IMR-90 (cell line): ENCODE measurements at regions not wholly inside any gene's neighbourhood (a gene's known extent, or its start where the extent isn't known, plus 50 kb on each side); places are given as distances from the start of the nearest gene placed in this dataset.

ENCODE experiments used
- ATAC-seq: fragments of 200-7000 bp; cut with Tn5 transposase; 2 replicates; pipeline ENCODE4 v1.9.1; 2020; ENCODE audit warnings: low read depth, mild to moderate bottlenecking, moderate library complexity
- BruUV-seq: library from RNA; stranded (reverse); fragments of 400-500 nt; replicated peaks from 2 replicates; lab custom pipeline; 2021; lab: Mats Ljungman, UMichigan
- CTCF ChIA-PET: fragments of 300-600 bp; formaldehyde crosslinking; extraction: SDS; loops from one replicate; lab custom pipeline; 2021; ENCODE audit warnings: antibody characterized with exemption; lab: Yijun Ruan, JAX
- POLR2A ChIA-PET: fragments of 300-600 bp; sonication (Branson Sonifier 250); formaldehyde crosslinking; loops from one replicate; lab custom pipeline; 2022; ENCODE audit warnings: antibody characterized with exemption; ENCODE audit not compliant: unreplicated experiment; lab: Charles Lee
- DNase-seq: peaks from one replicate; pipeline ENCODE4 v3.0.0; 2013
- H2AFZ ChIP-seq: replicated peaks from 2 replicates; pipeline ENCODE3; 2013; ENCODE audit warnings: low read length, mild to moderate bottlenecking; ENCODE audit not compliant: poor library complexity
- H2AK5ac ChIP-seq: 2 replicates; pipeline ENCODE4 v1.6.1; 2013; ENCODE audit warnings: low read depth, low read length, inconsistent platforms
- H2AK9ac ChIP-seq: replicated peaks from 2 replicates; pipeline ENCODE3; 2013; ENCODE audit warnings: mild to moderate bottlenecking, low read depth, low read length, moderate library complexity; ENCODE audit not compliant: poor library complexity
- H2BK120ac ChIP-seq: 2 replicates; pipeline ENCODE4 v1.6.1; 2013; ENCODE audit warnings: low read depth, low read length, inconsistent platforms
- H2BK15ac ChIP-seq: 3 replicates; pipeline ENCODE4 v1.6.1; 2013; ENCODE audit warnings: low read depth, low read length, inconsistent platforms
- H2BK20ac ChIP-seq: 2 replicates; pipeline ENCODE4 v1.6.1; 2013; ENCODE audit warnings: low read depth, mild to moderate bottlenecking, inconsistent platforms, low read length, moderate library complexity
- H2BK5ac ChIP-seq: 2 replicates; pipeline ENCODE4 v1.6.1; 2013; ENCODE audit warnings: mild to moderate bottlenecking, low read depth, low read length, inconsistent platforms; ENCODE audit not compliant: poor library complexity, severe bottlenecking
- H3K14ac ChIP-seq: replicated peaks from 2 replicates; pipeline ENCODE4 v1.6.1; 2013; ENCODE audit warnings: low read depth, low read length, inconsistent platforms
- H3K18ac ChIP-seq: 2 replicates; pipeline ENCODE4 v1.6.1; 2013; ENCODE audit warnings: low read depth, low read length, control low read depth
- H3K23ac ChIP-seq: 2 replicates; pipeline ENCODE4 v1.6.1; 2013; ENCODE audit warnings: low read depth, low read length, inconsistent platforms
- H3K27ac ChIP-seq: 2 replicates; pipeline ENCODE4 v1.5.1; 2013; ENCODE audit warnings: mild to moderate bottlenecking, control low read depth, low read length; ENCODE audit not compliant: insufficient read depth
- H3K27me3 ChIP-seq: 2 replicates; pipeline ENCODE4 v1.6.1; 2013; ENCODE audit warnings: low read length; ENCODE audit not compliant: control insufficient read depth, insufficient read depth
- H3K36me3 ChIP-seq: 2 replicates; pipeline ENCODE4 v1.6.1; 2013; ENCODE audit warnings: low read length, mixed read lengths; ENCODE audit not compliant: control insufficient read depth, insufficient read depth
- H3K4ac ChIP-seq: 2 replicates; pipeline ENCODE4 v1.6.1; 2013; ENCODE audit warnings: low read depth, low read length, inconsistent platforms
- H3K4me1 ChIP-seq: 2 replicates; pipeline ENCODE4 v1.6.1; 2013; ENCODE audit warnings: low read length, mixed read lengths; ENCODE audit not compliant: control insufficient read depth, insufficient read depth
- H3K4me2 ChIP-seq: 2 replicates; pipeline ENCODE4 v1.6.1; 2013; ENCODE audit warnings: low read depth, mild to moderate bottlenecking, control low read depth, low read length, moderate library complexity
- H3K4me3 ChIP-seq: 2 replicates; pipeline ENCODE4 v1.5.1; 2013; ENCODE audit warnings: low read depth, mild to moderate bottlenecking, control low read depth, low read length, moderate library complexity; ENCODE audit not compliant: insufficient read depth
- H3K56ac ChIP-seq: 2 replicates; pipeline ENCODE4 v1.6.1; 2013; ENCODE audit warnings: low read length, inconsistent platforms; ENCODE audit not compliant: insufficient read depth; ENCODE audit errors: extremely low read depth
- H3K79me1 ChIP-seq, 2 experiments: 2 replicates each; pipeline ENCODE4 v1.6.1; 2013; ENCODE audit warnings: low read length in 2 of 2, inconsistent platforms in 1 of 2, low read depth in 1 of 2
- H3K9ac ChIP-seq: 2 replicates; pipeline ENCODE4 v1.6.1; 2013; ENCODE audit warnings: low read depth, low read length, control low read depth
- H3K9me1 ChIP-seq: 2 replicates; pipeline ENCODE4 v1.6.1; 2013; ENCODE audit warnings: low read length, inconsistent platforms; ENCODE audit not compliant: insufficient read depth
- H3K9me3 ChIP-seq: 2 replicates; pipeline ENCODE4 v1.6.1; 2013; ENCODE audit warnings: low read length; ENCODE audit not compliant: control insufficient read depth, insufficient read depth
- H4K20me1 ChIP-seq: 2 replicates; pipeline ENCODE4 v1.6.1; 2013; ENCODE audit warnings: low read length, inconsistent platforms; ENCODE audit not compliant: insufficient read depth
- H4K5ac ChIP-seq: 2 replicates; pipeline ENCODE4 v1.6.1; 2013; ENCODE audit warnings: mild to moderate bottlenecking, low read depth, low read length, control low read depth
- H4K8ac ChIP-seq, 2 experiments: 2 replicates each; pipeline ENCODE4 v1.6.1; 2013; ENCODE audit warnings: low read depth in 2 of 2, low read length in 2 of 2, control low read depth in 1 of 2, inconsistent platforms in 1 of 2
- H4K91ac ChIP-seq: 2 replicates; pipeline ENCODE4 v1.6.1; 2013; ENCODE audit warnings: low read depth, low read length, inconsistent platforms; ENCODE audit not compliant: insufficient read depth
- BHLHE40 ChIP-seq: fragments of 150-350 bp; IDR thresholded peaks from 2 replicates; pipeline ENCODE4 v1.6.1; 2016; ENCODE audit warnings: mild to moderate bottlenecking, low read depth, low read length
- CEBPB ChIP-seq: IDR thresholded peaks from 2 replicates; pipeline ENCODE4 v1.6.1; 2012; ENCODE audit warnings: low read depth, low read length, improper control_type of control experiment
- CHD1 ChIP-seq: IDR thresholded peaks from 2 replicates; pipeline ENCODE4 v1.6.1; 2012; ENCODE audit warnings: low read depth, low read length, improper control_type of control experiment
- ELK1 ChIP-seq: fragments of 150-350 bp; IDR thresholded peaks from 2 replicates; pipeline ENCODE4 v1.6.1; 2016; ENCODE audit warnings: low read depth, mild to moderate bottlenecking, low read length, moderate library complexity, borderline replicate concordance
- FOS ChIP-seq: fragments of 150-350 bp; IDR thresholded peaks from 2 replicates; pipeline ENCODE4 v1.6.1; 2016; ENCODE audit warnings: low read depth, low read length
- MAFK ChIP-seq: IDR thresholded peaks from 2 replicates; pipeline ENCODE4 v1.6.1; 2012; ENCODE audit warnings: low read depth, low read length, improper control_type of control experiment
- MAZ ChIP-seq: IDR thresholded peaks from 2 replicates; pipeline ENCODE4 v1.6.1; 2012; ENCODE audit warnings: low read depth, mild to moderate bottlenecking, low read length, improper control_type of control experiment, moderate library complexity, borderline replicate concordance
- MXI1 ChIP-seq: IDR thresholded peaks from 2 replicates; pipeline ENCODE4 v1.6.1; 2012; ENCODE audit warnings: low read depth, mild to moderate bottlenecking, low read length, moderate library complexity, borderline replicate concordance
- NFE2L2 ChIP-seq: fragments of 150-350 bp; IDR thresholded peaks from 2 replicates; pipeline ENCODE4 v1.6.1; 2016; ENCODE audit warnings: low read depth, mild to moderate bottlenecking, low read length
- POLR2A ChIP-seq: IDR thresholded peaks from 2 replicates; pipeline ENCODE4 v1.6.1; 2012; ENCODE audit warnings: mild to moderate bottlenecking, low read depth, low read length
- RAD21 ChIP-seq: IDR thresholded peaks from 2 replicates; pipeline ENCODE4 v1.6.1; 2012; ENCODE audit warnings: low read length, improper control_type of control experiment
- RCOR1 ChIP-seq: IDR thresholded peaks from 2 replicates; pipeline ENCODE4 v1.6.1; 2012; ENCODE audit warnings: mild to moderate bottlenecking, low read length, improper control_type of control experiment; ENCODE audit not compliant: insufficient replicate concordance
- RFX5 ChIP-seq: IDR thresholded peaks from 2 replicates; pipeline ENCODE4 v1.8.0; 2012; ENCODE audit warnings: low read depth, mild to moderate bottlenecking, low read length, moderate library complexity
- SMC3 ChIP-seq: fragments of 150-350 bp; IDR thresholded peaks from 2 replicates; pipeline ENCODE4 v1.6.1; 2016; ENCODE audit warnings: low read depth, mild to moderate bottlenecking, antibody characterized with exemption, low read length, moderate library complexity
- USF2 ChIP-seq: fragments of 150-350 bp; IDR thresholded peaks from 2 replicates; pipeline ENCODE4 v1.6.1; 2017; ENCODE audit warnings: mild to moderate bottlenecking, antibody characterized with exemption, low read length, low read depth
- WGBS, 2 experiments: methylation state at CpG; one replicate each; pipeline versions ENCODE4 v1.1.5 to v1.1.7; 2013; ENCODE audit warnings: missing lambda C conversion rate in 2 of 2; ENCODE audit not compliant: insufficient read length in 1 of 2; ENCODE audit errors: extremely low coverage in 2 of 2; 5-methylcytosine and 5-hydroxymethylcytosine counted together
- dilution Hi-C: fragments of 300-500 bp; cut with HindIII; formaldehyde crosslinking; loops from one replicate; pipeline ENCODE4 v1.14.3; 2018; ENCODE audit warnings: low sequenced_read_pairs; ENCODE audit not compliant: unreplicated experiment
- in situ Hi-C: fragments of 300-500 bp; cut with MboI; formaldehyde crosslinking; loops from 3 replicates; pipeline ENCODE4 v1.14.3; 2019; ENCODE audit warnings: low sequenced_read_pairs, inconsistent platforms, mixed read lengths
- intact Hi-C: fragments of 100-400 bp; cut with micrococcal nuclease; formaldehyde crosslinking; loops from 2 replicates; pipeline ENCODE4 v1.10.0; 2022
- TF ChIP-seq, protein P1 (sequence below): conservative IDR thresholded peaks from 2 replicates; pipeline ENCODE4 v1.5.1; 2012; ENCODE audit warnings: mild to moderate bottlenecking, low read depth, low read length, improper control_type of control experiment

- Histone ChIP-seq H4K8ac (no peak overlapping the region), H3K79me1 (no peaks in the 10 kb centered on the region), H4K5ac (no peak overlapping the region), H3K9me3 (no peaks in the 10 kb centered on the region; the same call in 1 of the 2 replicates), H4K91ac (no peak overlapping the region), H3K4ac (no peak overlapping the region), H2BK15ac (no peak overlapping the region), H3K27me3 (no peaks in the 10 kb centered on the region), H2AK9ac (no peak overlapping the region), H3K18ac (no peak overlapping the region), H2AK5ac (no peak overlapping the region), H2BK20ac (no peak overlapping the region), H3K4me1 (no peaks in the 10 kb centered on the region), H3K9ac (no peak overlapping the region), H3K4me3 (no peak overlapping the region), H2BK5ac (no peak overlapping the region), H3K27ac (no peak overlapping the region), H3K4me2 (no peak overlapping the region), H3K23ac (no peak overlapping the region), H3K56ac (no peak overlapping the region), H3K36me3 (no peaks in the 10 kb centered on the region), H3K14ac (no peak overlapping the region), H4K20me1 (no peaks in the 10 kb centered on the region), H2BK120ac (no peak overlapping the region), H2AFZ (no peak overlapping the region), H3K9me1 (no peaks in the 10 kb centered on the region)
- in situ Hi-C loops (no loop called here), dilution Hi-C loops (no loop called here), intact Hi-C loops (no loop called here)
- DNase-seq: no peak
- ChIA-PET POLR2A (no interaction called here), CTCF (no interaction called here)
- TF ChIP-seq RCOR1 (no peak), BHLHE40 (no peak), RFX5 (no peak), SMC3 (no peak), USF2 (no peak), ELK1 (no peak), MXI1 (no peak), MAFK (no peak), MAZ (no peak), POLR2A (no peak), RAD21 (no peak), CHD1 (no peak), FOS (no peak), NFE2L2 (no peak), CEBPB (no peak)
- TF ChIP-seq, protein P1, sequence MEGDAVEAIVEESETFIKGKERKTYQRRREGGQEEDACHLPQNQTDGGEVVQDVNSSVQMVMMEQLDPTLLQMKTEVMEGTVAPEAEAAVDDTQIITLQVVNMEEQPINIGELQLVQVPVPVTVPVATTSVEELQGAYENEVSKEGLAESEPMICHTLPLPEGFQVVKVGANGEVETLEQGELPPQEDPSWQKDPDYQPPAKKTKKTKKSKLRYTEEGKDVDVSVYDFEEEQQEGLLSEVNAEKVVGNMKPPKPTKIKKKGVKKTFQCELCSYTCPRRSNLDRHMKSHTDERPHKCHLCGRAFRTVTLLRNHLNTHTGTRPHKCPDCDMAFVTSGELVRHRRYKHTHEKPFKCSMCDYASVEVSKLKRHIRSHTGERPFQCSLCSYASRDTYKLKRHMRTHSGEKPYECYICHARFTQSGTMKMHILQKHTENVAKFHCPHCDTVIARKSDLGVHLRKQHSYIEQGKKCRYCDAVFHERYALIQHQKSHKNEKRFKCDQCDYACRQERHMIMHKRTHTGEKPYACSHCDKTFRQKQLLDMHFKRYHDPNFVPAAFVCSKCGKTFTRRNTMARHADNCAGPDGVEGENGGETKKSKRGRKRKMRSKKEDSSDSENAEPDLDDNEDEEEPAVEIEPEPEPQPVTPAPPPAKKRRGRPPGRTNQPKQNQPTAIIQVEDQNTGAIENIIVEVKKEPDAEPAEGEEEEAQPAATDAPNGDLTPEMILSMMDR: no peak
- WGBS, 2 experiments: no CpG with 5 or more reads among the region's 4 CpGs
- BruUV-seq: no TSS peak
- ATAC-seq: no peak
Observed at GRCh38 chr9:106456581-106456980, 406.4 kb upstream of the ZNF462 start.
